ENCODE measurements at regions not wholly inside any gene's neighbourhood (a gene's known extent, or its start where the extent isn't known, plus 50 kb on each side); places are given as distances from the start of the nearest gene placed in this dataset.

DNA sequence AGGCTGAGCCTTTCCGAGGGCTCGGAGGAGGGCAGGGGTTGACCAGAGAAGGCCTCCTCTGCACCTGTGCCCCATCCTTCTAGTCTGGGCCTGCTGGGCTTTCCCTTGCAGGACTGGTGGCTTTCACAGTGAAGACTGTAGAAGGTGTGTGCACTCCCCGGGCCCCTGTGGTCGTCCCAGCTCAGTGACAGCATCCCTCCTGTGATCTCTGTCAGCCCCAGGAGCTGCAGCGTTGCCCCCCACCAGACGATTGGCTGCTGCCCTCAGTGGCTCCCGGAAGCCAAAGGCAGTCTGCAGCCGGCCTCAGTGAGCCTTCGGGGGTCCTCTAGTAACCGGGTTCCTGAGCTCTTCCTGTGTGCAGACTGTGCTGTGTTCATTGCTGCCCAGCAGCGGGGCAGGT lies 69.4 kb upstream of the EN2 start:
- Histone ChIP-seq H3F3A (ENCODE audit: insufficient read depth, low read length) (no peaks in the 10 kb centered on the region), H4K20me1 (ENCODE audit: insufficient read depth, low read length) (no peaks in the 10 kb centered on the region), H3K9me3 (replicated peaks; ENCODE audit: insufficient read depth, low read length) (no peaks in the 10 kb centered on the region), H3K36me3 (replicated peaks; ENCODE audit: insufficient read depth, low read length) (no peaks in the 10 kb centered on the region), H3K9me2 (replicated peaks; ENCODE audit: insufficient read depth, low read length) (no peaks in the 10 kb centered on the region), H3K79me2 (ENCODE audit: low read length) (no peaks in the 10 kb centered on the region), H2AFZ (ENCODE audit: low read length) (no peak overlapping the region), H3K27me3 (replicated peaks; ENCODE audit: insufficient read depth, low read length) (peaks cover 96% of the 10 kb centered on the region), H3K27ac (ENCODE audit: low read length) (no peak overlapping the region), H3K4me3 (ENCODE audit: low read length) (no peak overlapping the region), H3K4me1 (ENCODE audit: low read length) (no peaks in the 10 kb centered on the region), H3K4me2 (ENCODE audit: low read depth, low read length) (no peak overlapping the region), H3K9ac (ENCODE audit: low read length) (no peak overlapping the region)
- no peak for DNase-seq
- no peak for TF ChIP-seq EZH2phosphoT487 (IDR thresholded peaks at IDR 0.05; ENCODE audit: low read length)
- TF ChIP-seq EZH2 (optimal IDR thresholded peaks at IDR 0.05; ENCODE audit: low read depth, low read length) = no peak
- no peak for TF ChIP-seq CTCF (IDR thresholded peaks at IDR 0.05; ENCODE audit: low read length)

DNA sequence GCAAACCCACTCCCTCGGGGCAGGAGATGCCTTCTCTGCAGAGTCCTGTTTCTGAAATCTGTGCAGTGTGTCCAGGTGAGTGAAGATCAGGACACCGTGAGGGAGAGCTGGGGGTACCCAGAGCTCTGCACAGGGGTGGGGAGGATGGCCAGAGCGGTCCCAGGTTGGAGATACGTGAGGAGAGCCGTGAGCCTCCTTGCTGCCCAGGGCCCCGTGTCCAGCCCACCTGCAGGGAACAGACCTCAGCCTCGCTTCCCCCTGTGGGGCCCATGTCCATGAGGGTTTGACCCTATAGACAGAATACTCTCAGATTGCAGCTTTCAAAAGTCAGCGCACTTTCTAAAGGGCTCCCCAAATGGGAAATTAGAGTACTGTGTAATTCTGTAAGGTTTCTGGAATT lies 66.5 kb upstream of the EN2 start:
- H2AFZ ChIP-seq (ENCODE audit: low read length) = no peak overlapping the region
- H3F3A ChIP-seq (ENCODE audit: insufficient read depth, low read length) = no peaks in the 10 kb centered on the region
- no peak overlapping the region for H3K9ac ChIP-seq (ENCODE audit: low read length)
- H3K9me2 ChIP-seq (replicated peaks; ENCODE audit: insufficient read depth, low read length) = no peaks in the 10 kb centered on the region
- H3K79me2 ChIP-seq (ENCODE audit: low read length) = no peaks in the 10 kb centered on the region
- no peak for TF ChIP-seq EZH2 (optimal IDR thresholded peaks at IDR 0.05; ENCODE audit: low read depth, low read length)
- no peak for TF ChIP-seq CTCF (IDR thresholded peaks at IDR 0.05; ENCODE audit: low read length)
- no peak for TF ChIP-seq EZH2phosphoT487 (IDR thresholded peaks at IDR 0.05; ENCODE audit: low read length)
- no peak overlapping the region for H3K4me3 ChIP-seq (ENCODE audit: low read length)
- no peaks in the 10 kb centered on the region for H3K36me3 ChIP-seq (replicated peaks; ENCODE audit: insufficient read depth, low read length)
- H3K9me3 ChIP-seq (replicated peaks; ENCODE audit: insufficient read depth, low read length) = no peaks in the 10 kb centered on the region
- H4K20me1 ChIP-seq (ENCODE audit: insufficient read depth, low read length) = no peaks in the 10 kb centered on the region
- no peaks in the 10 kb centered on the region for H3K4me1 ChIP-seq (ENCODE audit: low read length)
- DNase-seq = no peak
- no peak overlapping the region for H3K4me2 ChIP-seq (ENCODE audit: low read depth, low read length)
- peaks cover 91% of the 10 kb centered on the region for H3K27me3 ChIP-seq (replicated peaks; ENCODE audit: insufficient read depth, low read length)
- no peak overlapping the region for H3K27ac ChIP-seq (ENCODE audit: low read length)

GRCh38 chr7:155392726-155393570 lies 65.0 kb upstream of the EN2 start:
- Histone ChIP-seq H3K27ac (ENCODE audit: low read length) (no peak overlapping the region), H3K27me3 (replicated peaks; ENCODE audit: insufficient read depth, low read length) (peaks cover 79% of the 10 kb centered on the region), H3F3A (ENCODE audit: insufficient read depth, low read length) (no peaks in the 10 kb centered on the region), H3K9me3 (replicated peaks; ENCODE audit: insufficient read depth, low read length) (no peaks in the 10 kb centered on the region), H3K4me3 (ENCODE audit: low read length) (no peak overlapping the region), H3K79me2 (ENCODE audit: low read length) (no peaks in the 10 kb centered on the region), H2AFZ (ENCODE audit: low read length) (no peak overlapping the region), H3K9ac (ENCODE audit: low read length) (no peak overlapping the region), H3K9me2 (replicated peaks; ENCODE audit: insufficient read depth, low read length) (no peaks in the 10 kb centered on the region), H3K36me3 (replicated peaks; ENCODE audit: insufficient read depth, low read length) (no peaks in the 10 kb centered on the region), H3K4me2 (ENCODE audit: low read depth, low read length) (no peak overlapping the region), H4K20me1 (ENCODE audit: insufficient read depth, low read length) (no peaks in the 10 kb centered on the region), H3K4me1 (ENCODE audit: low read length) (no peaks in the 10 kb centered on the region)
- no peak for TF ChIP-seq CTCF (IDR thresholded peaks at IDR 0.05; ENCODE audit: low read length)
- no peak for TF ChIP-seq EZH2 (optimal IDR thresholded peaks at IDR 0.05; ENCODE audit: low read depth, low read length)
- no peak for TF ChIP-seq EZH2phosphoT487 (IDR thresholded peaks at IDR 0.05; ENCODE audit: low read length)
- DNase-seq = no peak

Measured in MM.1S (cell line).